NCI-H2081 treated with DMSO at 0.1 percent for 48 hours (cell line): ENCODE measurements at regions not wholly inside any gene's neighbourhood (a gene's known extent, or its start where the extent isn't known, plus 50 kb on each side); places are given as distances from the start of the nearest gene placed in this dataset.

Experiments
- DNase-seq: peaks from one replicate; lab custom pipeline; 2025; lab: John Stamatoyannopoulos, UW

DNA sequence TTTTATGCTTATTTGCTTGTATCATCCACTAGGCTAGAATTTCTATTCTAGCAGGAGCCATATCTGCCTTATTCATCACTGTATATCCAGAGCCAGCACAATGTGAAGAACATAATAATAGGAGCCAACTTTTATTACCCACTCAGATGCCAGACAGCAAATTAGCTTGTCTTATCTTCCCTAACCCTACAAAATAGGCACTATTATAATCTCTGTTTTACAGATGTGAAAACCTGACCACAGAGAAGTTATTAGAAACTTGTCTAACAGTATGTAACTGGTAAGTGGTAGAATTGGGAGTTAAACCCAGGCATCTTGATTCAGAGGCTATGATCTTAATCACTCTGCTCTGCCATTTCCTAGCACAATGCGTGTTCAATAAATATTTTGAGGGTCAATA lies 579.5 kb downstream of the CAAP1 start:
- DNase-seq, result no peak

DNA sequence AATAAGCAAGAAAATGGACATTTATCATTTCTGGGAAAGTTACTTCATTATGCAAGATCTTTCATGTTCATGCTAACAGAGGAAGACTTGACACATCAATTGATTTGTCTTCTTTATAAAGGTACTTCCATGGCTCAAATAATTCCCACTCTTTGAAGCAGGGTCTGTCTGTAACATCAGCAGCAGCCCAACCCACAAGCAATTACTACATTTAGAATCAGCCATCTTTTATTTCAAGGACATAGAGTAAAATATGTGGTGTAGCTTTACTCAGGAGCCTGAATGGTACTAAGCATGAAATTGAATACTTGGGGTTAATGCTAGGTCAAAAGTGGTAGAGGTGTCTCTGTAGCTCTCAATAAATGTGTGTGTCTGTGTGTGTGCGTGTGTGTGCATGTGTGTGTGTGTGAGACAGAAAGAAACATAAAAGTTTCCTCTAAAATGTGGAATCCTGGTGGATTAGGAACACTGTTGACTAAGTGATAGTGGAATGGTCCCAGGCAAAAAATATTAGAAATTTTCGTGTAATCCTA lies 581.1 kb downstream of the CAAP1 start:
- DNase-seq, result no peak

DNA sequence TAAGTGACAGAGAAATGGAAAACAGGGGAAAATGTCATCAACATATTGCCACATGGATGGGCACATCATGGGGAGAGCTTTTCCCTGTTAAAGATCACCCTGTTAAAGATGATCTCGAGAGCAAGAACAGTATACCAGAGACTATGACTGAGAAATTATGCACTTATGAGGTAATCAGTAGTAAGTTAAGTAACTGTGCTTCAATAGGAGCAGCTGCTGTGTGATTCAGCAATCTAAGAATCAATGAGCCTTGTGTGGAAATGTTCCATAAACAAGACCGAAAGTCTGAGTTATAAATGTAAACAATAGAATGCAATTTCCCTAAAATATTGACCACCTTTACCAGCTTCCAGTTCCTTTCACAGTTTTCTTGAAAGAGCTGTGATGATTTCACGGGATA lies 582.3 kb downstream of the CAAP1 start:
- DNase-seq, result no peak

DNA sequence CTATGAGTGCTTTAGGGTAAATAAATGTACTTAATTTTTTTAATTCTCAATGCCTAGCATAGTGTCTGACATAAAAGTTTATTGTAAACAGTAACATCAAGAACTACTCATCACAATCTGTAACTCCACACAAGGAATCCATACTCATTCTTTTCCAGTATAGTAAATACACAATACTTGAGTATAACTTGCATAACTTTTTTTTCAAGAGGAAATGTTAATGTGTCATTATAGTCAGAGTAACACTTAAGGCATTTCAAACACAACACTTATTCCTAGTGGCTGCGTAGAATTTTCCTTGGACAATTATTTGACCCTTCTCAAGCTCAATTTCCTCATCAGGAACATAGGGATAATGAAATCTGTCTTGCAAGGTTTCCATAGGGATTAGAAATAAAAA lies 584.3 kb downstream of the CAAP1 start:
- no peak for DNase-seq

DNA sequence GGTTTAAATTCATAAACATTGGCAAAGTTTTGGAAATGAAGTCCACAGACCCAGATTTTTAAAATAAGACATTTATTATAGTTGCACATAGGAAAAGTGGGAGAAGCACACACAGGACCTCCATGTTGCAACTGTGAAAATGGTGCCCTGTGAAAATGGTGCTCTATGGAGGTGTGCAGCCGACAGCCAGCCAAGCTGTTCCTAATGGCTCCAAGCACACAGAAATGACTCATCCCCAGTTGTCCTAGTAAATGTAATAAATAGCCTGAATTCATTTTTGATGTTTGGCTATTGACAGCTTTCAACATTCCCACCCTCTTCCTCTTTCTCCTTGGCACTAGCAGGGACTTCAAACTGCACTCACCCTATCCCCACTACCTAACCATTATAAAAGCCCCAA lies 590.9 kb downstream of the CAAP1 start:
- DNase-seq, result no peak

DNA sequence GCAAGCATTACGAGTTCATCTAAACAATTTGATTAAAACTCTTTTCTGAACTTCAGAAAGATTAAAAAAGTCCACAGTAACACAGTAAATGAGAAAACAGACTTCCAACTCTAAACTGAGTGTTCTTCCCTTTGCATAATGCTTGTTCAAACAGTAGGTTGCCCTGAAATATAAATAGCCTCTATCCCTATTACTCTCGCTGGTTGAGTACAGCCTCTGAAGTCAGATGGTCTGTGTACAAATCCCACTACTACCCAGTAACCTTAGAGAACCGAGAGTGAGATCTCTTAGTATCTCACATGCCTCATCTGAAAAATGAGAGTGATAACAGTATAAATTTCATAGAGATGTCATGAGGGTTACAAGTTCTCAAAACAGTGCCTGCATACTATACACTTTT lies 591.6 kb downstream of the CAAP1 start:
- no peak for DNase-seq

DNA sequence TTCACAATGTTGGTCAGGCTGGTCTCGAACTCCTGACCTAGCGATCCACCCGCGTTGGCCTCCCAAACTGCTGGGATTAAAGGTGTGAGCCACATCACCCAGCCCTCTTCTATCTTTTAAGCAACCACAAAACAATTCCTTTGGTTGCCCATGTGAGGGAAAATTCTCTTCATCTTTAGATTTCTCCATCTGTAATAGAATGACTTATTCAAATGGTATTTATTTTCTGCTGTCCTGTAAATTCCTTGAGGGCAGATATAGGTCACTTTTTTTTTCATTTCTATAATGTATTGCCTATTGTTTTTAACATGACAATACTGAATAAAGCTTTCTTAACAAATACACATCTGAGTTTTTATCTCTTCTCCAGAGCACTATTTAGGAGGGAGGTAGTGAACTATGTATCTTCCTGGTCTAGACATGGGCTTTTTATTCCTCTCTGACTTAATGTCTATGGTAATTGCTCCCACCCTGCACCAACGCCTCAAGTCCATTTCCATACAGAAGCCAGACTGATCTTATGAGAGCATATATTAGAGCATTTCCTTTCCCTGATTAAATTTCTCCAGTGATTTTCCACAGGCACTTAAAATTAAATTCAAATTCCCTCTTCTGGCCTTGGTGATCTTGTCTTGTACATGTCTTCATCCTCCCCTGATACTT lies 595.6 kb downstream of the CAAP1 start:
- DNase-seq, result no peak

DNA sequence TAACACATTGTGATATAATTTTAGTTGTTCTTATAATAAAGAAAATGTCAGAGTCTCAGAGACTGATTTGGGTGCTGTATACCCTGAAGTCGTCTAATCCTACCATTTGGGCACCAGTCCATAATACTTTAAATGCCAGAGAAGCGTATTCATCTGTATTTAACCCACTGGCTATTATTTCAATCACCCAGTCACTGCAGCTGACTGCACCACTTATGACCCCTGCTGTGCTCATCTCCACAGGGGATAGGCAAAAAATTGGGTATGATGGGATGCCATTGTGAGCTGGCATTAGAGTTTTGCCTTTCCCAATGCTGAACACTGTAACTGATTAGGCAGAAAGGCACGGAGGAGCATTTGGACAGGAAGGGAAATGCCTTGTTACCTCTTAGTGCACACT lies 599.7 kb downstream of the CAAP1 start:
- DNase-seq, result peak; percentile 15

DNA sequence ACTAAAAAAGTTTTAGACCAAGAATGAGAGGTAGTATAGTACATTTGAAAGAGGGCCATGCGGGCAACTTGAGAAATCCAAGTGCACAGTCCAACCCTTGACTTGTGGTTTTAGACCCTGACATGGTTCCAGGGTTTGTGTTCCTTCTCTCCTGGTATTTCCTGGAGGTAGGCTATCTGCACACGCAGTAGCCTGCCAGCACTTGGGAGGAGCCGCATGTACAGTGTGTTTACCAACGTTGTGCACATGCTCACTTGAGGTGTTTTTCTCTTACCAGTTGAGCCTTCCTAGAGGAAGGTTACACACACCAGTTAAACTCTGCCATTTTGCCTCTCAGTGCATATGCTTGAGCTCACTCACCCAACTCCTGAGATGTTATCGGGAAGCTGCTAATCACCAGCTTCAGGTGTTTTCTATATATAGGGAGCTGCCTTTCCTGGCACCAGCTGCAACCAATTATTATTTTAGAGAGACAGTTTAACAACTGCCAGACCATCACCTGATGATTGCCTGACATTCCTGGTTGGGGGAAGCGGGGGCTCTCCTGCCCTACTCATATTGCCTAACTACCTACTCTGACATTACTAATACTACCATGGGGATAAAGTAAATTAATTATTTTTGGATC lies 593.4 kb upstream of the TUSC1 start:
- DNase-seq, result peak; percentile 56

DNA sequence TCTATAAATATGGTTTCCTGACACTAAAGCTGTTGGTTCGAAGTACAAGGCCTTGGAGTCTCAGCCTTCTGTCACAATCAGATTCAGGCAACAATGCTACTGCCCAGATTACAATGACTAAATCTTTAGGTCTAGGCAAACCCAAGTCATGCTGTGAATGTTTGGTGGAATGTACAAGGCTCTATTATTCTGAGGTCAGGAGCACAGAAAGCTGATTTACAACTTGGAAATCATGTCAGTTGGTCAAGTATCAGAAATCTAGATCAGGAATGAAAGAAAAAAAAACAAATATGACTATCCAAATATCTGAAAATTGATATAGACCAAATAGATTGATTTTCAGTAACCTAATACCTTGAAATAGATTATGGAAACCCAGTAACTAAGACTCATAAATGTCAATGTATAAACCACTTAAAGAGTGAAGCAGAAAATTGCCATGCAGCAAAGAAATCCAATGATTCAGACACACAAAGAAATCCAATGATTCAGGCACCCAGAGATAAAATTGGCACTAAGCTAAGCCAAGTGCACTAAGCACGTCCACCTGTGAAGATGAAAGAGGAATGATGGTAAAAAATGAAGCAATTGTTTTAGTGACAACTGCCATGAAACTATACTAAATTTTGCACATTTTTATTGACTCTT lies 588.0 kb upstream of the TUSC1 start:
- no peak for DNase-seq

DNA sequence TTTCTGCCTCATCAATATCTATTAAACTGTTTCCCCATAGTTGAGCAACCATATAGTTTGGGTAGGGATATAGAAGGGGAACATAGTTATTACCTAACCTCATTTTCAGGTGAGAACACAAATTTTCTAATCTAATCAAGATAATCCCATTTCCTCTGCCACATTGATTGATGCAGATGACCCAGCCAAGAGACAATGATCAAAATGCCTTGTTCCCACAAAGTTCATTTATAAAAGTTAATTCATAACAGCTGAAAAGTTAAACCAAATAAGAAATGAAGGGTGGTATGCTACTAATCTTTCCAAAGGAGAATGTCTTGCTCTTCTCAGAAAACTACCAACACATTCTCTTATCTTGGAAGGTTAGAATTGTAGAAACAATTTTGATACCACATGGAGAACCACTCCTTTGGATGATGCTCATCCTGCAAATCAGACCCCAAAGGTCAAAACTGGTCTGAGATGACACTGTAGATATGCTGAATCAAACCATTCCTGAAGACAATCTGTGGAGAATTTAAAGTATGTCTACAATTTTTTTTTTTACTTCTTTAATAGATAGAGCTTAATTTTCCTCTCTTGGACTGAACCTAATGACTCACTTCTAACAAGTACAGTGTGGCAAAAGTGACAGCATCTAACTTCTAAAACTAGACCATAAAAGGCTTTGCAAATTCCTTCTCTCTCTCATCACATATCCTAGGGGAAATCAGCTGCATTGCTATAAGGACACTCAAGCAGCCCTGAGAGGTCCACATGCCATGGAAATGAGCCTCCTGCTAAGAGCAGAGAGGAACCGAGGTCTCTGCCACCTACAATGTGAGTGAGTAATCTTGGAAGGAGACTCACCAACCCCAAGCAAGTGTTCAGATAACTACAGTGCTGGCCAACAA lies 586.7 kb upstream of the TUSC1 start:
- no peak for DNase-seq

DNA sequence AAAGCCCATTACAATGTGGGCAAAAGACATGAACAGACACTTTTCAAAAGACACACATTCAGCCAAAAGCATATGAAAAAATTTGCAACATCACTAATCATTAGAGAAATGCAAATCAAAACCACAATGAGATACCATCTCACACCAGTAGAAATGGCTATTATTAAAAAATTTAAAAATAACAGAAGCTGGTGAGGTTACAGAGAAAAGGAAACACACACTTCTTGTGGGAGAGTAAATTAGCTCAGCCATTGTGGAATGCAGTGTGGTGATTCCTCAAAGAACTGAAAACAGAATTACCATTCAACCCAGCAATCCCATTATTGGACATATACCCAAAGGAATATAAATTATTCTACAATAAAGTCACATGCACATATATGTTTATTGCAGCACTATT lies 585.2 kb upstream of the TUSC1 start:
- no peak for DNase-seq

DNA sequence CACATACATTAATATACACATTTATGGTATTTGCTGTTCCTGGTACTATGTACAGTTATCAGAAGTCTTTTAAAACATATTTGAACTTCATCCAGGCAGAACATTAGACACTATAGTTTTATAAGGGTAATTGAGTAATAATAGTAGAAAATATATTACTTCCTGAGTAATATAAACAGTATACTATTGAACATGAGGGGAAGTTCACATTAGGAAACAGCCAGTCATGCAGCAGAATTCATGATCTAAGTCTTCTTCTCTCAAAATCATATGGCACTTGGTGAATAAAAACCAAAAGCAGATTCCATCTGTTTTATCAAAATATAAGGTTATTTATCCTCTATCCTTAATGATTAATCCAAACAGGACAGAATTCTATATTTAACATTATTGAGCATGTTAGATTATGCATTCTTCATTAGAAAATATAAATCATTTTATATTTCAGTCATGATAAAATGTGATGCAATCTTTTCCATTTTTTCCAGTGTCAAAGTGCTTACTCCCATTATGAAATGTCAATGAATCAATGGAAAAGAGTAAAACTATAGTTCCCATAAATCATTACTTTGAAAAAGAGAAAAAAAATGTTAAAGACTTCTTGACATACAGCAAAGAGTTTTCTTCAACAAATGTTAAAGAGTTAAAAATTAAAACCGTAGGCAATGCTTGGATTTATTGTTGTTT lies 584.3 kb upstream of the TUSC1 start:
- no peak for DNase-seq

DNA sequence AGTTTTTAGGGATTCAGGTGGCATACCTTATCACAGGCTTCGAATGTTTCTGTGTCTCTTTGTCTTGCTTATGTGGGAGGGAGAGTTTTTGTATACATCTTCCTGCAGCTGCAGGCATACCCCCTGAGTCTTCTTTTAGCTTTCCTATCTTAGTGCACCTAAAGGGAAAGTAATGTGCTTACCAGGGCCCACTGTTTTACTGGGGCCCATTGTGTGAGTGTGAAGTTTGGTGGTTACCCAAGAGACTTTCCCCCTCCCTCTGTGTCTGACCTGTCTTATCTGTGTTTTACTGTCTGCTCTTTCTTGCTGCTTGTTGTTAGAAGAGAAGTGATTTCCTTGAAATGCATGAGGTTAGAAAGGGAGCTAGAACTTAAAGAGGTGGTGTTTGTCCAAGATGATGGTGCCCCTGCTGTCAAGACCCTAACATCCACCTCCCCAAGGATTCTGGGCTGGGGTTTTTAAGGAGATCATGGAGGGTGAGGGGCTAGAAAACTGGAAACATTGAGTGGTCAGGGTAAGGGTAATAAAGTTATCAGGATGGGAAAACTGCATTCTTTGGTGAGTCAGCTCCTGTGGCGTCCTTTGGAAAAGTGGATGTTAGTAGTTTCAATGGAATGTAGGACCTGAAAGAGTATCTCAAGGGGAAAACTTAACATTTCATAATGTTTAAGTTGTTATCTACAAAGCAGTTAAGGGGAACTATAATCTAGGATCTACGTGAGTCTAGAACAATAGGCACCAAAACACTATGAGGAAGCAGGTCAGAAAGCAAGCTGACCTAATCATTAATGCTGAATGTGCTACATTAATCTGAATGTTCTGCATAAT lies 583.5 kb upstream of the TUSC1 start:
- no peak for DNase-seq

DNA sequence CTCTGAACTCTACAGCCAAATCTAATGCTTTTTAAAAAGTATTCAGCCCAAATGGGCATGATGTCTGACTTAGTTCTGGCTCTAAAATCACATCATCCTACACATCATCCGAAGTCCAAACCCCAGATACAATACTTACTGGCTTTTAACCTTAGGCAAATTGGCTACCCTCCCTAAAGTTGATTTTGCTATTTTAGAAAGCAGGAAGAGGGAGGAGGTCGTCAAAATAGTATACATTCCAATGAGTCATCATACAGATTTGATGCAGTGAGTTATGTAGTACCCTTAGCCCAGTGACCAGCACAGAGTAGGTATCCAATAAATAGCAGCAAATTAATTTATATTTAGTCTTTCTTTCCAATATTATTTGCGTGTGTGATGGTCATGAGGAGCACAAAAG lies 582.0 kb upstream of the TUSC1 start:
- no peak for DNase-seq

DNA sequence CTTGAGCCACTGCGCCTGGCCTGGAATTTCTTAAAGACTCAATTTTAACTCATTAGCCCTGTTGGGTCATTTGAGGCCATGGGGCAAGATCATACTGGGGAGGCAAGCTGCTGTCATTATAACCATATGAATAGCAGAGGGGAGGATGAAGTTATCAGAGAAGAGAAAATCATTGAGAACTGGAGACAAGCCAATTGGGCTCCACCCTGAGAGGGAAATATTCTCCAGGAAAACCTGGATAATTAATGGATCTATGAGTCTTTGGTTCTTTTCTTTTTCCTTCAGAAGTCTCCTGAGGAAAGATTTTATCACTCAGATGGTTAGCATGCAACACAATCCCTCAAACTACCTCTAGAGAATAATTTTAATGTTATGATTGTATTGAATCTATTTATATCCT lies 569.6 kb upstream of the TUSC1 start:
- no peak for DNase-seq

DNA sequence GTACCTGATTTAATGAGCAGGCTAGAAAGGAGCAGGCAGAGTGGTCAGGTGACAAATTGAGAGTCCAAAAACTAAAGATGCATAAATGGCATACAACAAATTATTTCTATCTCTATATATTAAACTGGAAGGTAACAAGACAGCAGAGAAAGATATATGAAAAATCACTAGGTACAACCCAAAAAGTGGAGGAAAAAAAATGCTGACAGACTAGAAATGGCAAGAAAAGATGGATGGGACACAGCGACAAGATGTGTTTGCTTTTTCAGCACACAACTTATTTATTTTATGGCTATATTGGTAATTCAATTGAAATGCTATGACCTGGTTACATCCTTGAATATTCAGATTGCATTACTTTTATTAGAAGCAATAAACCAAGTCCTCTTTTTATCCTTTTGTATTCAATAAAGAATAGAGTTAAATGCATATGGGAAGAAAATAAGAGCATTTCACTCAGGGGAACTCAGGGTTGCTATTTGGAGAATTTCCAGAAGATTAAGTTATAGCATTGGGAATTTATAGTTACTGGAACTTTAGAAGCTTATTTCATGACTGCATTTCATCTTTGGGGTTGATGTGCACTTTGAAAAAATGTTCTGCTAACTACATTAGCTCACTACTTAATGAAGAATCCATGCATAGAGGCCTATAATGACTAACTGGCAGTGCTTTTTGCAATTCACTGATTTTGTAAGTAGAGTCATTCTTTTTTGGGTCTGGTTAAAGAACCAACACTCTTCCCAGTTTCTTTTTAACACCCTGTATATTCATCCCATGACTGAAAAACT lies 566.6 kb upstream of the TUSC1 start:
- DNase-seq, result no peak

DNA sequence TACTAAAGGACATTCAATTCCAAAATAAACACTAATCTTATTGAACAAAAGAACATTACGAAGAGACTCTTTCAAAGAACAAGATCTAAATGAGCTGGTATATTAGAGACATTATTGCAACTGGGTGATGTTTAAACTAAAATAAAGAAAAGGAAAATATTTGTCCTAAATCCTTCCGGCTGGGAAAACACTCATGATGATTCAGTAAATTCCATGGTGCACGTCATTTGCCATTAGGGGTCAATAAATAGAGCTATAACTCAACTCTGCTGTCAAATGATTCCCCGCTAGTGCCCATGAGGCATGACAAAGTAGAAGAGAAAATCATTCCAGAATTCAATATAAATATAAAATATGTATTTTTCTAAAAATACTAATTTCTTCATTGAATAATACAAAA lies 565.5 kb upstream of the TUSC1 start:
- DNase-seq, result no peak

DNA sequence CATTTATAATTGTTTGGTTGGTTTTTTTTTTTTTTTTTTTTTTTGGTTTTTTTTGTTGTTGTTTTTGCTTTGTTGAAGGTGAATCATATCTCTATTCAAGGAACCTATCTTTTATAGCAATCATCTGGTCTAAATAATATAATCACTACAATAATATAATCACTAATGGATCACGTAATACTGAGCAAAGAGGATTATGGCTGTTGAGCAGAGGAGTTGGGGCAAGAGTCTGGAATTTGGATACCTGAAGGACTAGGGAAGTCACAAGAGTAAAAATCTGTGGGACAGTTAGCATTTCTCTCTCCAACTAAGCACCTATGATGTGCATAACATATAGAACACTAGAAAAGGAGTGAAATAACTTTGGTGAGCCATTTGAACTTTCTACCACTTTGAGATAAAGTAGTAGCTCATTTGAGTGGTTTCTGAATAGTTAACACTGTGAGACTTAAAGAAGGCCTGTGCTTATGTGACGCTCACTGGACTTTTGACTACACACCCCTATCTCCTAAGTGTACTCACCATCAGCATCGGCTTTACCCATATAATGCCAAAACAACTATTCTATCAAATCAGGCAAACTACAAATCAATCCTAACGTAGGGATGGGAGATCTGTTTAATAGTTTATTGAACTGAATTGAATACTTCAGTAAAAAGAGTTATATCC lies 564.9 kb upstream of the TUSC1 start:
- no peak for DNase-seq

DNA sequence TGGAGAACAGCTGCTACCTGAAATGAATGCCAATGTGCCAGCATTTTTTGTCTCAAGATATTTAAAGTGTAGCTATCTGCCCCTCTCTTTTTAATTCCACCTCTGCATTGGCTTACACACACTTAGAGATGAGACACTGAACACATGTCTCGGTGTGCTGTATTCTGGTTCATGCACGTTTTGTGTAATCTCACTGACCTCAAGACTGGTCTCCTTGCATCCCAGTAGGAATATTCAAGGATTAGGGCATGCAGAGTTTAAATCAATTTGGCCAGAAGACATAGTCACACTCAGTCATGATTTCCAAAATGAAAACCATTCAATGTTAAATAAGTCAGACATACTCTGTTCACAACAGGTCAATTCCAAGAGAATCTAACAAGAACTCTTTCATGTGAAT lies 561.8 kb upstream of the TUSC1 start:
- no peak for DNase-seq
